GM18502 (cell line): ENCODE measurements at regions not wholly inside any gene's neighbourhood (a gene's known extent, or its start where the extent isn't known, plus 50 kb on each side); places are given as distances from the start of the nearest gene placed in this dataset.
A peak's percentile ranks its signal among the peaks of the same experiment; 100 is the strongest.
"Not testable (repeated sequence)": the region's sequence is repeated elsewhere in the genome, so short reads cannot be mapped to it uniquely, and the experiment has no call there.

Experiments
- ATAC-seq: cut with Tn5 transposase; IDR thresholded peaks from one replicate; pipeline ENCODE4 v1.9.1; 2021; ENCODE audit warnings: mild to moderate bottlenecking; ENCODE audit not compliant: unreplicated experiment, poor library complexity

- peak; percentile 89 for ATAC-seq
Observed at GRCh38 chr9:110007477-110008270, 200.3 kb downstream of the C9orf152 start.

- ATAC-seq, result no peak
Observed at GRCh38 chr9:110008663-110009062, 199.3 kb downstream of the C9orf152 start.

- no peak for ATAC-seq
Observed at GRCh38 chr9:110011628-110012320, 196.2 kb downstream of the C9orf152 start.

- ATAC-seq, result no peak
Observed at GRCh38 chr9:110013064-110013463, 194.9 kb downstream of the C9orf152 start.

GRCh38 chr9:110015759-110016158 lies 192.2 kb downstream of the C9orf152 start:
- ATAC-seq, result no peak

- no peak for ATAC-seq
Observed at GRCh38 chr9:110016340-110016739, 191.6 kb downstream of the C9orf152 start.

- not testable (repeated sequence) for ATAC-seq
Observed at GRCh38 chr9:110020216-110020615, 187.7 kb downstream of the C9orf152 start.

- peak; percentile 97 for ATAC-seq
Observed at GRCh38 chr9:110021891-110022290, 186.1 kb downstream of the C9orf152 start.

GRCh38 chr9:110023221-110023620 lies 184.7 kb downstream of the C9orf152 start:
- not testable (repeated sequence) for ATAC-seq

- no peak for ATAC-seq
Observed at GRCh38 chr9:110025551-110026170, 182.3 kb downstream of the C9orf152 start.

- ATAC-seq, result no peak
Observed at GRCh38 chr9:110027671-110028081, 180.3 kb downstream of the C9orf152 start.

- ATAC-seq, result no peak
Observed at GRCh38 chr9:110028271-110028670, 179.7 kb downstream of the C9orf152 start.

GRCh38 chr9:110028676-110029075 lies 179.3 kb downstream of the C9orf152 start:
- ATAC-seq, result no peak

- ATAC-seq, result no peak
Observed at GRCh38 chr9:110029429-110029955, 178.5 kb downstream of the C9orf152 start.

GRCh38 chr9:110029956-110030480 lies 177.9 kb downstream of the C9orf152 start:
- no peak for ATAC-seq

- ATAC-seq, result no peak
Observed at GRCh38 chr9:110030632-110031031, 177.3 kb downstream of the C9orf152 start.

GRCh38 chr9:110031511-110032173 lies 176.3 kb downstream of the C9orf152 start:
- ATAC-seq, result no peak

GRCh38 chr9:110032532-110032931 lies 175.4 kb downstream of the C9orf152 start:
- ATAC-seq, result not testable (repeated sequence)

- ATAC-seq, result no peak
Observed at GRCh38 chr9:110033869-110034268, 174.1 kb downstream of the C9orf152 start.

- no peak for ATAC-seq
Observed at GRCh38 chr9:110036286-110036685, 171.7 kb downstream of the C9orf152 start.
